NCI-H1092 (cell line): ENCODE measurements at regions not wholly inside any gene's neighbourhood (a gene's known extent, or its start where the extent isn't known, plus 50 kb on each side); places are given as distances from the start of the nearest gene placed in this dataset.
"Not testable (repeated sequence)": the region's sequence is repeated elsewhere in the genome, so short reads cannot be mapped to it uniquely, and the experiment has no call there.

ENCODE experiments used
- DNase-seq: peaks from one replicate; lab custom pipeline; 2025; lab: John Stamatoyannopoulos, UW

DNA sequence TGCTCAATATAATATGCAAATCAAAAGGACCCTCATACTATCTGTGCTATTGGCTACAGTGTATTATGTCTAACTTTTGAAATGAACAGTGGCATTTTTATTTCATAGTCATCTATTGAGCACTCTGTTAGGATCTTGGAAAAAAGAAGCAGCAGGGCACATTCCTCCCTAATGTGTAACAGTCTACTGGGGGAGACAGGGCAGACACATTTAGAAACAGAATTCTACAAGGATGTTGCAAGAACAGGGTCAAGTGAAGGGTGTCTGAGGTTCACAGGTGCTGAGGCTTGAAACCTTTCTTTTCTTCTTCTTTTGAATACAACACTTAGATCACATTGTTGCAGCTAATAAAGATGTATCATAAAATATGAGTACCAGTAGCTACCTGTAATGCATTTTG, 129.7 kb upstream of the SLC4A4 start:
- no peak for DNase-seq

DNA sequence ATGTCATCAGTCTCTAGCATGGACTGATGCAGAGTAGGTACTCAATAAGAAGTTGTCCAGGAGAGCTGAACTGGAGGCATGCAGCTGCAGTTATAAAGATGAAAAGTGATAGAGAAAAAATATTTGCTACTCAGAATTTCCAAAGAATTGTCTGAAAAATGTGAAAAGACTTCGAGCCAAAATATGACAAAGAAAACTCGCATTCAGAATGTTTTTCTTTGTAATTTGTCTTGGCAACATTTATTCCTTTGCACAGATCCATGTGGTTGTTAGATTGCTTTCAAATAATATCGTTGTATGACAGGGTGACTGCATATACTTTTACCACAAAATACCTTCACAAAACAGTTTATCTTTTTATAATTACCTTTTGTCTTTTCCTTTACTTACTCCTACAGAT, 128.0 kb upstream of the SLC4A4 start:
- DNase-seq: no peak

- no peak for DNase-seq
These were observed 127.1 kb upstream of the SLC4A4 start for GRCh38 chr4:71211748-71212147.

- no peak for DNase-seq
These were observed 126.6 kb upstream of the SLC4A4 start for GRCh38 chr4:71212216-71212615.

DNA sequence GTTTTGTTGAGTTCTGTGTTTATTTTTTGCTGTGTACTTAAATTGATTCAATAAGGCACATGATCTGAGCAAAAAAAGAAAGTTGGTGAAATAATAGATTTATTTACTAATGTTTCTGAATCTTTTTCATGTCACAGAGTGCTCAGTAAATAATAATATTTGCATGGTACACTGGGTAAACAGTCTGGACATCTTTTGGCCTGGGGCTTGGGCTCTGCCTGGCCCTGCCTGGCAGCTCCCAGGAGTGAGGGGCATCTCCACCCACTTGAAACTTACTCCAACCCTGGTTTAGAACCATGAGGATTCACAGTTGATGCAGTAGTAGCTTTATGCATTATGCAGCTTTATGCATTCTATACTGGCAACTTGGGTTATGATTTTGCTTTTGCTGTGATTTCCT, 124.2 kb upstream of the SLC4A4 start:
- no peak for DNase-seq

DNA sequence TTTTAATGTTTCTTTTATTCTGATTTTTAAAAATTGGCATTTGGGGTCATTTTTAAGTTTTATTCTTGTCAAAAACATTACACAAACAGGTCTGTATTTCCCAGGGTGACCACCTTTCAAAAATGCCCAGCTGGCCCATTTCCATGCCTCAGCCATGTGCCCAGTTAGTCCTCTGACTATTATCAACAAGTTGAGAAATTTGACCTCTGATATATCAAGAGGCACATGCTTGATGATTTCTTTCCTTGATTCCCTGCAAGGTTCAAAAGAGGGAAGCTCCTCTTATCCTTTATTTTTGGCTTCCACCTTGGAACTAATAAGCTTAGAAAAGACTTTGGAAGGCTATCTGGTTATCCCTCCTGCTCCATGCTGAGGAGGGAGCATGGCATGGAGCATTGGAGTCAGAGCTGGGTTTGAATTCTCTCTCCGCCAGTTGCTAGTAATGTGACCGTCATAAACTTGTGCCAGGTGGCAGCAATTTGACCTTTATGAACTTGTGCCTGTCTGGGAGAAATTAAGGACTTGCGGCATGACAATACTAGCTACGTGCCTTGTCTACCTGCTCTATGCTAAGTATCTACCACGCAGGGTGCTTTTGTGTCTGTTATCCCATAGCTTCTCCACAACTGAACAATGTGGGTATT, 122.4 kb upstream of the SLC4A4 start:
- no peak for DNase-seq

- DNase-seq: no peak
These were observed 121.1 kb upstream of the SLC4A4 start for GRCh38 chr4:71217688-71218087.

GRCh38 chr4:71220848-71221247, 118.0 kb upstream of the SLC4A4 start:
- not testable (repeated sequence) for DNase-seq

DNA sequence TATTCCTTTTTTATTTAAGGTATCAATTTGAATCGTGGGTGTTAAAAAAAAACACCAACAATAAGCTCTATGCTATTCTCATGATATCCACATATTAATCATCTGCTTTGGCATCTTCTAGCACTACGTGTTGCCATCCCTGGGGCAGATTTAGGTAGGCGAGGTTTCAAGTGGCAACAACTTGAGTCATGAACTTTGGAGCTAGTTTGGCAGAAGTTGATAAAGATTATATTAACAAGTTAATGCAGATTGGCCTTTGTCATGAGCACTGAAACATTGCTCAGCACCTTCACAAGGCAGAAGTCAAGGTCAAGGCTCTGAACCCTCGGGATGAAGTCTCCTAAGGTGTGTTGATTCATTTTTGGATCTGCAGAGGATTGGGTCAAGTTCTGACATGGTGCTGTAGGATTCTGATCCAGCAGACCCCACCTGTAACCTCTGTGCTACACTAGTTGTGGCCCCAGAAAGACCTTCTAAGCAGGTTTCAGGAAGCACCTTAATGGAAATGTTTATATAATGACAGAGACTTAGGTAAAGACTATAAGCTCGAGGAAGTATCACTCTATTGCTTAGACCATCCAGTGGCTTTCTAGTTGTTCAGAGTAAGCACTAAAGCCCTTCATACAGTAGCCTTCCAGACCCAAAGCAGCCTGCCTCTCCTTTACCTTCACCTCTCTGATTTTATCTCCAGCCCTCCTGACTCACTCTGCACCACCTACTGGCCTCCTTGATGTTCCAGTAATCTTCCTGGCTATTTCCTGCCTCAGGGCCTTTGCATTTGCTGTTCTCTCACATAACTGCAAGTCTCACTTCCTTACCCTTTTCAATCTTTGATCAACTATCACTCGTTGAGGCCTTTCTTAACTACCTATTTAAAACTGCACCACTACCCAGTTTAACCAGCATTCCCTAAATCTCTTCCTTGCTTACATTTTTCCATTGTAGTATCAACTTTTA, 117.0 kb upstream of the SLC4A4 start:
- DNase-seq: no peak

DNA sequence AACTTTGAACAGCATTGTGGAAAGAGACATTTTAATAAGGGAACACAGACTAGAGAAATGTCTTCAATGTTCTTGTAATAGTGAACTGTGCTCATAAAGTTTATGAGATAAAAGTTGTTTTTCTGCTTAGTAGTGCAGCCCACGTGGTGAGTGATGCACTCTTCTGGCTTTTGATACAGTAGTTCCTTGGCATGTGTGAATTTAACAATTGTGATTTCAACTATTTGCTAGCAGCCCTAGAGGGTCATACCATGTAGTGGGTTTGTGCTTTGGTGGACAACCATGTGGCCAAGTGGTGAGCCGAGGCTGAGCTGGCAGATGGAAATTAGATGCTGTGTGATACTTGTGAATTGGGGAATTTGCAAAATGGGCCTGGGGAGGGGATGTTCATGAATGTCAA, 116.2 kb upstream of the SLC4A4 start:
- DNase-seq: no peak

DNA sequence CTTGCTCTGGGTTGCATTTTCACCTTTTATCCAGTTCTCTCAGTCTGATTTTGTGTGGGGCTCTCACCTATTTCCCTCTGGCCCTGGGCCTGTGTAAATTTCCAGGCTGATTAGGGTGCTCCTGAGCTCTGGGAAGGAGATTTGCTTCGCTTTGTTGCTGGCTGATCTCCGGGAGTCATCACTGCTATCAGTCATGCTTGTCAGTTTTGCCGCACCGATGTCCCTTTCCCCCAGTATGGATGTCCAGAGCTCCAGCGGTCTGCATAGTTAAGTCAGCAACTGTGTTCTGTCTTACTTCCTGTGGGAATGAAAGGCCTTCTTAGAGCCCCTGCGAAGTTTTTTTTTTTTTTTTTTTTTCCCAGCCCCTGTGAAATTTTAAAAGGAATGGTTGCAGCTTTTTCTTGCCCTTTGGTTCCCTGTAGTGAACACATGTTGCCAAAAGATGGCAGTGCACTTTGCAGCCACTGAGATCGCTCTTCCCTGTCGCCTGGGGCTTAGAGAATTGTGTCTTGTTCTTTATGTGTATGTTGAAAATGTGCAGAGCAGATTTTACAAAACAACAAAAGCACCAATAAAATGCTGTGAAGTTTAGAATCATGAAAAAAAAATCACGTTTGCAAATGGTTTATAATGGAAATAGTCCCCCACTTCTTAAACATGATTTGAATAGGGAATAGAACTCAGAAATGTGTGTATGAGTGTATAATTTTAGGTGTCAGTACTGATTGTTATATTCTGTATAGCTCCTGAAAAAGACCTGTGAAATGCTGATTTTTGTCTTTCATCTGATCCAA, 109.1 kb upstream of the SLC4A4 start:
- DNase-seq: peak; percentile 23

DNA sequence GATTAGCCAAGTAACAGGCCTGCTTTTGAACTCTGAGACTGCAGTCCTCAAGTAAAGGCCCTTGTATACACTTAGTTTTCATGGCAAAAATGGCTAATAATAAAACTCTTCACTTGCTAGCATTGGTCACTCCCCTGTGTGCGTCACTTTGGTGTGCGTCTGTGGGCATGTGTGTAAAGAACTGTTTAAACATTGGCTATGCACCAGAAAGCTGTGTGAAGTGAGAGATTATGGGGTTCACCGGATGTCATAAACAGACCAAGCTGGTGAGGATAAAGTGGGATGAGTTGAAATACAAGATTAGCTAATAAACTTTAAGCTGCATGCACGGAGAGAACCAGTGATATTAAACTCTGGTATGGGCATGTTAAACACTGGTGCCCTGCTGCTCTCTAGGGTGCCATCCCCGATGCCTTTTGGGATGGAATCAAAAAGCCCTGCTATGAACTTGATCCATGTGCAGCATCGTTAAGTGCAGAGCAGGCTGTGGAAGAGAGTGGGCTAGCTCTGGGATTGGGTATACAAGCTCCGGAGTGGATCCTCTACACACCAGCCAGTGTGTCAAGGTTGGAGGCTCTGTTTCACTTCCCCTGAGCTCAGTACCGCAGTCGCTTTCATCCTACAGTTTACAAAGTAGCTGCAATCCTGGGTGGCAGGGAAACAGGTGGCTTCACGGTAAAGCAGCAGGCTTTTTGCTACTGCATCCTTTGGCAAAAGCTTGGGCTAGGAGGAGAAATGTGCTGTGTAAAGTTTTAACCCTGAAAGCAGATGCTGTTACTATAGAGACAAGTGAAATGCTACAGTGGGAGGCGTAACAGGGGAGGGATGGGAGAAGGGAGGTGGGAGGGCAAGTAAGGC, 108.3 kb upstream of the SLC4A4 start:
- DNase-seq: no peak

- DNase-seq: no peak
These were observed 107.4 kb upstream of the SLC4A4 start for GRCh38 chr4:71231129-71232055.

DNA sequence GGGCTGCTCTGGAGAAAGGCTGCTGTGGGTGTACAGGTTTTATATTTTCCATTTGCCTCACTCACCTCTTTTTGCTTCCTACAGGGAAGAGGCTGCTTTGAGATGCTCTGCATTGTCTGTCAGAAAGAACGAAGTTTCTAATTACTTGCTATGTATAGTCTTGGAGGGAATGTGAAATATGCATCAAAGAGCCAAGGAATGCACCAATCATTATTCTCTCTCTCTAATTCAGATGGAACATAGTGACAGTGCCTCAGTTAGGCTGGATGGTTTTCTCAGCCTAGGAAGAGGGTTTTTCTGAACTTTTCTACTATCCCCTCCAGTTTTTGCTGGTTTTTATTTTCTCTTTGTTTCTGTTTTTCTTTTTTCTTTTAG, 106.8 kb upstream of the SLC4A4 start:
- no peak for DNase-seq

DNA sequence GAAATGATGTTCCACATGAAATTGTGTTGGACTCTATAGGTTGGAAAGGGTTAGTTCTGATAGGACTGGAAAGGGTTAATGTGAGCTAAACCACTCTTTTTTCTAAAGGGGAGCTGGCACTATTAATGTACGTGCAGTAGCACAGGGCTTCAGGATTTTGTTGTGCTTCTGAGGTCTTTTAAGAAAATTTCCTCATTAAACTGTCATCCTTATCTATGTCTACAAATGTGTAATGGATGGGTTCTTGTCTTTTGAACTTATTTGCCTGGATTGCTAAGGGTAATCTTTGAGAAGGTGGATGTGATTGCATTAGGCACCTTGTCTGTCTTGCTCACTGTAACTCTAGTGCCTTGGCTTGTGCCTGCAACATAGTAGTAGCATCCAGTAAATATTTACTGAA, 106.0 kb upstream of the SLC4A4 start:
- no peak for DNase-seq

- DNase-seq: no peak
These were observed 103.3 kb upstream of the SLC4A4 start for GRCh38 chr4:71235311-71236201.

- DNase-seq: no peak
These were observed 102.6 kb upstream of the SLC4A4 start for GRCh38 chr4:71236226-71236625.

DNA sequence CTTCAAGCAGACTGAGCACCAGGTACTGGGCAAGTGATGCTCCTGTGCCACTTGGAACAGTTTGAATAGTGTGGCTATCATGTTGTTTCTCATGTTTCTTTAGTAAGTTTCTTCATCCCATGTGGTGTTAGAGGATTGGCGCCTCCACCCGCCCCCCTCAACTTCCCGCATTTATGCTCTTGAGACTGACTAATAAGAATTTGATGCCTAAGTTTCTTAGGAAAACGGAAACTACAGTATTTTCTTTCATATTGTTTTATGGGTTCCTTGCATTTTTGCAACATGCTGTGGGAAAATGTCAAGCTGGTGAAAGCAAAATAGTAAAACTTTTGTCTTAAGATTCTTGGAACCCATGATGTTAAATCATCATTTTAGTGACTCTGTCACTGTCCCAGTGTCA, 101.2 kb upstream of the SLC4A4 start:
- DNase-seq: no peak

GRCh38 chr4:71239365-71239764, 99.5 kb upstream of the SLC4A4 start:
- DNase-seq: no peak

DNA sequence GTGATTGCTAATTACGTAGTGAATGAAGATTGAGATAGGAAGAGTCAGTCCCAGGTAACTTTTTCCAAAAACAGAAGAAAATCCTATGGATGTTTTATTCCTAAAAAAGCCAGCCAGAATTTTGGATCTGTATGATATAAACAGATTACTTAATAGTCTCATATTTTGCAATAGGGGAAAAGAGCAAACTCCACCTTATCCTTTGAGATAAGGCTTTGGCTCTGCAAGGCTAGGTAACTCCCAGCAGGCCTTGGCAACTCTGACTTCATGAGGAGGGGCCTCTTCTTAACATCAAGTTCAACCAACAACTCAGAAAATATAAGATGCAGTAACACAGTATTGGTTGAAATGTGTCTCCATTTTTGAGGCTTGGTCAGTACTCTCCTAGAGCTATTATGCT, 98.7 kb upstream of the SLC4A4 start:
- no peak for DNase-seq
